C1 segment of cervical spinal cord (tissue), 14 donors: ENCODE measurements at regions not wholly inside any gene's neighbourhood (a gene's known extent, or its start where the extent isn't known, plus 50 kb on each side); places are given as distances from the start of the nearest gene placed in this dataset.

Source experiments
- DNase-seq, 14 donors: peaks; one replicate each; lab custom pipeline; 2025; lab: John Stamatoyannopoulos, UW

GRCh38 chr1:239436286-239436685 is 49.9 kb downstream of the CHRM3 start:
- no peak for DNase-seq

- no peak for DNase-seq
These were observed 51.5 kb downstream of the CHRM3 start for GRCh38 chr1:239437822-239438221.

GRCh38 chr1:239438891-239439290 is 52.5 kb downstream of the CHRM3 start:
- no peak for DNase-seq

GRCh38 chr1:239443361-239443760 is 57.0 kb downstream of the CHRM3 start:
- no peak for DNase-seq

GRCh38 chr1:239446611-239447010 is 60.2 kb downstream of the CHRM3 start:
- DNase-seq, result no peak

- no peak for DNase-seq
These were observed 62.5 kb downstream of the CHRM3 start for GRCh38 chr1:239448911-239449310.

GRCh38 chr1:239455743-239456142 is 69.4 kb downstream of the CHRM3 start:
- DNase-seq, result no peak

GRCh38 chr1:239456788-239457187 is 70.4 kb downstream of the CHRM3 start:
- DNase-seq, result no peak

GRCh38 chr1:239457491-239458143 is 71.2 kb downstream of the CHRM3 start:
- DNase-seq, result no peak

GRCh38 chr1:239458144-239458500 is 71.8 kb downstream of the CHRM3 start:
- DNase-seq, result no peak

GRCh38 chr1:239467730-239468129 is 81.4 kb downstream of the CHRM3 start:
- no peak for DNase-seq

GRCh38 chr1:239478069-239478468 is 91.7 kb downstream of the CHRM3 start:
- DNase-seq, result no peak

- no peak for DNase-seq
These were observed 97.0 kb downstream of the CHRM3 start for GRCh38 chr1:239483391-239483790.

- DNase-seq, result no peak
These were observed 107.5 kb downstream of the CHRM3 start for GRCh38 chr1:239493811-239494414.

- no peak for DNase-seq
These were observed 118.7 kb downstream of the CHRM3 start for GRCh38 chr1:239505094-239505493.

- DNase-seq, result no peak
These were observed 121.5 kb downstream of the CHRM3 start for GRCh38 chr1:239507826-239508225.

- DNase-seq, result no peak
These were observed 125.5 kb downstream of the CHRM3 start for GRCh38 chr1:239511875-239512274.

GRCh38 chr1:239516579-239516978 is 130.2 kb downstream of the CHRM3 start:
- no peak for DNase-seq

GRCh38 chr1:239526391-239526790 is 140.0 kb downstream of the CHRM3 start:
- DNase-seq, result no peak

GRCh38 chr1:239527051-239527693 is 140.8 kb downstream of the CHRM3 start:
- DNase-seq, result no peak

- DNase-seq, result no peak
These were observed 149.9 kb downstream of the CHRM3 start for GRCh38 chr1:239536165-239536849.

GRCh38 chr1:239537795-239538194 is 151.4 kb downstream of the CHRM3 start:
- DNase-seq, result no peak
